ENCODE measurements at regions not wholly inside any gene's neighbourhood (a gene's known extent, or its start where the extent isn't known, plus 50 kb on each side); places are given as distances from the start of the nearest gene placed in this dataset.

GRCh38 chr15:77768521-77769078, 135.9 kb upstream of the LINGO1 start:
- TF ChIP-seq CTCF (IDR thresholded peaks at IDR 0.05) = no peak
- ATAC-seq (ENCODE audit: low FRiP score) = no peak

GRCh38 chr15:77768107-77768506, 135.4 kb upstream of the LINGO1 start:
- no peak for TF ChIP-seq CTCF (IDR thresholded peaks at IDR 0.05)
- ATAC-seq (ENCODE audit: low FRiP score) (no peak), DNase-seq (ENCODE audit: low spot score) (no peak)

More at GRCh38 chr15:77768521-77769078, 135.9 kb upstream of the LINGO1 start:
- DNase-seq (ENCODE audit: low spot score) = no peak

- no peak for TF ChIP-seq CTCF (IDR thresholded peaks at IDR 0.05)
- DNase-seq (ENCODE audit: low spot score) (no peak), ATAC-seq (ENCODE audit: low FRiP score) (no peak)
Measured at GRCh38 chr15:77764095-77764494, 131.4 kb upstream of the LINGO1 start.

GRCh38 chr15:77762747-77763355, 130.1 kb upstream of the LINGO1 start:
- ATAC-seq (ENCODE audit: low FRiP score) (no peak), DNase-seq (ENCODE audit: low spot score) (no peak)
- TF ChIP-seq CTCF (IDR thresholded peaks at IDR 0.05) = no peak

- TF ChIP-seq CTCF (IDR thresholded peaks at IDR 0.05) = no peak
- ATAC-seq (ENCODE audit: low FRiP score) (no peak), DNase-seq (ENCODE audit: low spot score) (no peak)
Measured at GRCh38 chr15:77759896-77760592, 127.3 kb upstream of the LINGO1 start.

GRCh38 chr15:77753939-77754338, 121.2 kb upstream of the LINGO1 start:
- no peak for TF ChIP-seq CTCF (IDR thresholded peaks at IDR 0.05)
- DNase-seq (ENCODE audit: low spot score) = no peak
- no peak for ATAC-seq (ENCODE audit: low FRiP score)
